Astrocyte (in vitro differentiated cells and primary cell): ENCODE measurements at regions not wholly inside any gene's neighbourhood (a gene's known extent, or its start where the extent isn't known, plus 50 kb on each side); places are given as distances from the start of the nearest gene placed in this dataset.
A peak's percentile ranks its signal among the peaks of the same experiment; 100 is the strongest.

Source experiments
- DNase-seq: peaks from one replicate; pipeline ENCODE4 v3.0.0-alpha.2; 2010; ENCODE audit warnings: low read depth
- FAIRE-seq: peaks from 2 replicates; lab custom pipeline; 2011; peaks lifted over from hg19 to GRCh38; lab: Jason Lieb, UNC
- H2AFZ ChIP-seq: 2 replicates; pipeline ENCODE4 v1.6.0; 2012; ENCODE audit warnings: low read depth, low read length, inconsistent platforms
- H3K27ac ChIP-seq: 2 replicates; pipeline ENCODE4 v1.5.1; 2011; ENCODE audit warnings: low read depth, low read length, inconsistent platforms
- H3K27me3 ChIP-seq: 2 replicates; pipeline ENCODE4 v1.6.0; 2011; ENCODE audit warnings: low read length, inconsistent platforms; ENCODE audit not compliant: insufficient read depth
- H3K36me3 ChIP-seq: 2 replicates; pipeline ENCODE4 v1.5.1; 2011; ENCODE audit warnings: low read length, inconsistent platforms; ENCODE audit not compliant: insufficient read depth
- H3K4me1 ChIP-seq: 2 replicates; pipeline ENCODE4 v1.5.1; 2011; ENCODE audit warnings: low read length, inconsistent platforms; ENCODE audit not compliant: insufficient read depth
- H3K4me2 ChIP-seq: 2 replicates; pipeline ENCODE4 v1.6.0; 2012; ENCODE audit warnings: low read length, inconsistent platforms
- H3K4me3 ChIP-seq: 2 replicates; pipeline ENCODE4 v1.5.1; 2011; ENCODE audit warnings: low read depth, mild to moderate bottlenecking, low read length, inconsistent platforms; ENCODE audit not compliant: insufficient read depth
- H3K79me2 ChIP-seq: 2 replicates; pipeline ENCODE4 v1.6.0; 2012; ENCODE audit warnings: mild to moderate bottlenecking, low read length, inconsistent platforms; ENCODE audit not compliant: insufficient read depth
- H3K9ac ChIP-seq: 2 replicates; pipeline ENCODE4 v1.6.0; 2012; ENCODE audit warnings: mild to moderate bottlenecking, low read length, inconsistent platforms
- H3K9me3 ChIP-seq: 2 replicates; pipeline ENCODE4 v1.5.1; 2012; ENCODE audit warnings: low read depth, mild to moderate bottlenecking, low read length, inconsistent platforms; ENCODE audit not compliant: insufficient read depth
- H4K20me1 ChIP-seq: 2 replicates; pipeline ENCODE4 v1.6.0; 2012; ENCODE audit warnings: low read length, inconsistent platforms; ENCODE audit not compliant: insufficient read depth
- H3K27ac Mint-ChIP-seq: one replicate; pipeline ENCODE4 v1.8.0; 2021; ENCODE audit warnings: mild to moderate bottlenecking, mixed read lengths; ENCODE audit not compliant: unreplicated experiment
- H3K27me3 Mint-ChIP-seq: one replicate; pipeline ENCODE4 v1.8.0; 2021; ENCODE audit warnings: low read depth, mixed read lengths; ENCODE audit not compliant: unreplicated experiment
- H3K36me3 Mint-ChIP-seq: one replicate; pipeline ENCODE4 v1.8.0; 2021; ENCODE audit warnings: low read depth, mixed read lengths; ENCODE audit not compliant: unreplicated experiment
- H3K4me1 Mint-ChIP-seq: one replicate; pipeline ENCODE4 v1.8.0; 2021; ENCODE audit warnings: low read depth, mixed read lengths; ENCODE audit not compliant: unreplicated experiment
- H3K4me3 Mint-ChIP-seq: one replicate; pipeline ENCODE4 v1.8.0; 2021; ENCODE audit warnings: mild to moderate bottlenecking, moderate library complexity, mixed read lengths; ENCODE audit not compliant: unreplicated experiment
- H3K9me3 Mint-ChIP-seq: one replicate; pipeline ENCODE4 v1.8.0; 2021; ENCODE audit warnings: mild to moderate bottlenecking, mixed read lengths; ENCODE audit not compliant: unreplicated experiment
- EZH2 ChIP-seq: IDR thresholded peaks from 2 replicates; pipeline ENCODE4 v1.6.1; 2012; ENCODE audit warnings: mild to moderate bottlenecking, low read length, inconsistent platforms; ENCODE audit not compliant: insufficient read depth
- TF ChIP-seq, protein P1 (sequence below): IDR thresholded peaks from 2 replicates; pipeline ENCODE4 v1.5.1; 2011; ENCODE audit warnings: low read depth, mild to moderate bottlenecking, inconsistent platforms, low read length, moderate library complexity; ENCODE audit not compliant: insufficient read depth

DNA sequence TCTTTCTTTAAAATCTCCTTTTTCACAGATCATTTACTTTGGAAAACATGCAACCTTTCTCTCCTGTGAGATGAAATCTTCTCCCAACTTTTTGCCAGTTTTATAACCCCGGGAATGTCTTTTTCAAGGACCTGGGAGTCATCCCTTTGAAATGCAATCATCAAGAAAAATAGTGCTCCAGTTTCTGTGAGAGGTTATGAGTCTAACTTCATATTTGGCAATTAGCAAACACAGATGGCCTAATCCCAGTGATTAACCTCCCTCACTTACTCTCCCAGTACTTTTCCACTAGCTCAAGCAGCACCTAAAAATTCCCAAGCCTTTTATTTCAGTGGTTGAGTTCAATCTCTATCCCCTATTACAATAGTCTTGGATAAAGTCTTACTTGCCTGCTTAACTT is 185.8 kb upstream of the TMEM106B start:
- Histone ChIP-seq H3K79me2 (no peaks in the 10 kb centered on the region), H3K9me3 (no peaks in the 10 kb centered on the region), H3K4me3 (no peak overlapping the region), H4K20me1 (no peaks in the 10 kb centered on the region), H2AFZ (no peak overlapping the region), H3K27me3 (no peaks in the 10 kb centered on the region), H3K27ac (no peak overlapping the region), H3K9ac (no peak overlapping the region), H3K4me1 (peaks cover 5% of the 10 kb centered on the region), H3K36me3 (no peaks in the 10 kb centered on the region), H3K4me2 (no peak overlapping the region)
- no peaks in the 10 kb centered on the region for H3K27me3 Mint-ChIP-seq
- H3K27ac Mint-ChIP-seq = no peak overlapping the region
- no peaks in the 10 kb centered on the region for H3K9me3 Mint-ChIP-seq
- no peak overlapping the region for H3K4me3 Mint-ChIP-seq
- peaks cover 25% of the 10 kb centered on the region for H3K4me1 Mint-ChIP-seq
- DNase-seq = peak; percentile 47
- H3K36me3 Mint-ChIP-seq = no peaks in the 10 kb centered on the region
- no peak for FAIRE-seq
- no peak for TF ChIP-seq EZH2
- TF ChIP-seq, protein P1, sequence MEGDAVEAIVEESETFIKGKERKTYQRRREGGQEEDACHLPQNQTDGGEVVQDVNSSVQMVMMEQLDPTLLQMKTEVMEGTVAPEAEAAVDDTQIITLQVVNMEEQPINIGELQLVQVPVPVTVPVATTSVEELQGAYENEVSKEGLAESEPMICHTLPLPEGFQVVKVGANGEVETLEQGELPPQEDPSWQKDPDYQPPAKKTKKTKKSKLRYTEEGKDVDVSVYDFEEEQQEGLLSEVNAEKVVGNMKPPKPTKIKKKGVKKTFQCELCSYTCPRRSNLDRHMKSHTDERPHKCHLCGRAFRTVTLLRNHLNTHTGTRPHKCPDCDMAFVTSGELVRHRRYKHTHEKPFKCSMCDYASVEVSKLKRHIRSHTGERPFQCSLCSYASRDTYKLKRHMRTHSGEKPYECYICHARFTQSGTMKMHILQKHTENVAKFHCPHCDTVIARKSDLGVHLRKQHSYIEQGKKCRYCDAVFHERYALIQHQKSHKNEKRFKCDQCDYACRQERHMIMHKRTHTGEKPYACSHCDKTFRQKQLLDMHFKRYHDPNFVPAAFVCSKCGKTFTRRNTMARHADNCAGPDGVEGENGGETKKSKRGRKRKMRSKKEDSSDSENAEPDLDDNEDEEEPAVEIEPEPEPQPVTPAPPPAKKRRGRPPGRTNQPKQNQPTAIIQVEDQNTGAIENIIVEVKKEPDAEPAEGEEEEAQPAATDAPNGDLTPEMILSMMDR = no peak

DNA sequence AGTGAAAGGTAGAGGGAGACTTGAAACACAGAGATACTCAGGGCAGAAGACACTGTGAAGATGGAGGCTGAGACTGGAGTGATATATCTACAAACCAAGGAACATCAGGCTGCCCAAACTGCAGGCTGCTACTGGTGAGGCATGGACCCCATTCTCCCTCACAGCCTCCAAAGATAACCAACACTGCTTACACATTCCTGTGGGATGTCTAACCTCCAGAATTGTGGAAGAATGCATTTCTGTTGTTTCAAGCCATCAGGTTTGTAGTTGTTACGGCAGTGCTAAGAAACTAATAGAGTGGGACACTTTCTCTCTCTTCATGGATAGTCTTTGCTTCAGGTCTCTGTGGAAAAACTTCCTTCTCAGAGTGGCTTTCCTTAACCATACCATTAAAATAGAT is 182.6 kb upstream of the TMEM106B start:
- Mint-ChIP-seq H3K4me3 (no peak overlapping the region), H3K4me1 (peaks cover 47% of the 10 kb centered on the region), H3K9me3 (no peaks in the 10 kb centered on the region), H3K27me3 (no peaks in the 10 kb centered on the region), H3K27ac (peak overlapping the region; percentile 99), H3K36me3 (no peaks in the 10 kb centered on the region)
- no peaks in the 10 kb centered on the region for H3K27me3 ChIP-seq
- no peak overlapping the region for H3K27ac ChIP-seq
- peak; percentile 13 for FAIRE-seq
- no peak for TF ChIP-seq EZH2
- TF ChIP-seq, protein P1 = no peak
- no peak overlapping the region for H3K4me3 ChIP-seq
- peak; percentile 84 for DNase-seq
- no peak overlapping the region for H2AFZ ChIP-seq
- no peaks in the 10 kb centered on the region for H3K79me2 ChIP-seq
- H3K9me3 ChIP-seq = no peaks in the 10 kb centered on the region
- no peaks in the 10 kb centered on the region for H3K36me3 ChIP-seq
- no peaks in the 10 kb centered on the region for H4K20me1 ChIP-seq
- H3K4me1 ChIP-seq = peaks cover 15% of the 10 kb centered on the region
- H3K9ac ChIP-seq = no peak overlapping the region
- peak overlapping the region; percentile 18 for H3K4me2 ChIP-seq

DNA sequence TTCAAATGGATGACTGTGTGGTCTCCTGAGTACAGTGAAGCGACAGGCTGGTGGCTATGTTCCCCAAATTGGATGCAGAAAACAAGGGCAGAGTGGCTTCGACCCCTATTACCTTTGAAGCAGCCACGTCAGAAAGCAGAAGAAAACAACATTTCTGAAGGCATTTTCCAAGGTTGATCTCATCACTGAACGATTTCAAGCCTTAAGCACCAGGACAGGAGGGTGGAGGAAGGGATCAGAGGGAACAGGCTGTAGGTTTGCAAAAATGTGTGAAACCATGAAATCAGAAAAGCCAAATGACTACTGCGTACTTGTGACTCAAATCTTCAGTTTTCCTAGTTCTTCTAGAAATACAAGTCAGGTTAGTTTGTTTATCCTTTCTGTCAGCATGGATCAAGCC is 181.0 kb upstream of the TMEM106B start:
- H3K4me3 ChIP-seq = no peak overlapping the region
- no peaks in the 10 kb centered on the region for H3K27me3 ChIP-seq
- H3K79me2 ChIP-seq = no peaks in the 10 kb centered on the region
- Mint-ChIP-seq H3K4me3 (peak overlapping the region; percentile 41), H3K4me1 (peaks cover 46% of the 10 kb centered on the region), H3K36me3 (no peaks in the 10 kb centered on the region), H3K27ac (peak overlapping the region; percentile 99), H3K27me3 (no peaks in the 10 kb centered on the region), H3K9me3 (no peaks in the 10 kb centered on the region)
- H2AFZ ChIP-seq = peak overlapping the region; percentile 58
- TF ChIP-seq, protein P1 = no peak
- no peak for TF ChIP-seq EZH2
- no peak for FAIRE-seq
- no peaks in the 10 kb centered on the region for H3K9me3 ChIP-seq
- peaks cover 15% of the 10 kb centered on the region for H3K4me1 ChIP-seq
- no peaks in the 10 kb centered on the region for H4K20me1 ChIP-seq
- peak overlapping the region; percentile 32 for H3K27ac ChIP-seq
- H3K4me2 ChIP-seq = peak overlapping the region; percentile 59
- peak; percentile 85 for DNase-seq
- H3K36me3 ChIP-seq = no peaks in the 10 kb centered on the region
- peak overlapping the region; percentile 23 for H3K9ac ChIP-seq
